Activated T-cell treated with anti-CD3 and anti-CD28 coated beads, Interleukin-2, amount 50 U/mL, for 72 hours (primary cell): ENCODE measurements at regions not wholly inside any gene's neighbourhood (a gene's known extent, or its start where the extent isn't known, plus 50 kb on each side); places are given as distances from the start of the nearest gene placed in this dataset.
A peak's percentile ranks its signal among the peaks of the same experiment; 100 is the strongest.
"Not testable (repeated sequence)": the region's sequence is repeated elsewhere in the genome, so short reads cannot be mapped to it uniquely, and the experiment has no call there.

ENCODE experiments used
- ATAC-seq, 2 donors: fragments of 150-1000 bp; cut with Tn5 transposase; replicated peaks in 1 of 2; 2 replicates each; pipeline ENCODE4 v1.10.0; 2021; ENCODE audit warnings: moderate library complexity in 2 of 2, mild to moderate bottlenecking in 1 of 2
- DNase-seq, 2 donors: peaks; one replicate each; pipeline ENCODE4 v3.0.0; 2021 to 2022; ENCODE audit warnings: mixed read lengths in 1 of 2
- H3K27ac Mint-ChIP-seq: one replicate; pipeline ENCODE4 v1.8.0; 2022; ENCODE audit warnings: mild to moderate bottlenecking, moderate library complexity, mixed read lengths
- H3K27me3 Mint-ChIP-seq: one replicate; pipeline ENCODE4 v1.8.0; 2022; ENCODE audit warnings: low read depth, mixed read lengths
- H3K36me3 Mint-ChIP-seq, 2 donors: one replicate each; pipeline ENCODE4 v1.8.0; 2022; ENCODE audit warnings: mixed read lengths in 2 of 2, mild to moderate bottlenecking in 1 of 2; ENCODE audit not compliant: insufficient read depth in 2 of 2
- H3K4me1 Mint-ChIP-seq: one replicate; pipeline ENCODE4 v1.8.0; 2022; ENCODE audit warnings: low read depth, mixed read lengths
- H3K4me3 Mint-ChIP-seq, 2 donors: one replicate each; pipeline ENCODE4 v1.8.0; 2022; ENCODE audit warnings: mild to moderate bottlenecking in 2 of 2, mixed read lengths in 2 of 2, moderate library complexity in 2 of 2
- H3K9me3 Mint-ChIP-seq, 2 donors: one replicate each; pipeline ENCODE4 v1.8.0; 2022; ENCODE audit warnings: mixed read lengths in 2 of 2

GRCh38 chr6:134539865-134540323 is 222.0 kb upstream of the SGK1 start:
- Mint-ChIP-seq H3K4me3 (peak overlapping the region; percentile 28 to 49), H3K9me3 (no peaks in the 10 kb centered on the region), H3K4me1 (peaks cover 44% of the 10 kb centered on the region), H3K27ac (peak overlapping the region; percentile 8), H3K27me3 (no peaks in the 10 kb centered on the region), H3K36me3 (no peaks in the 10 kb centered on the region)
- DNase-seq = no peak
- ATAC-seq = peak; percentile 44 to 48

- ATAC-seq, H3K4me3 Mint-ChIP-seq, H3K9me3 Mint-ChIP-seq, DNase-seq, H3K27me3 Mint-ChIP-seq, H3K36me3 Mint-ChIP-seq, H3K27ac Mint-ChIP-seq: not testable (repeated sequence)
- H3K4me1 Mint-ChIP-seq = peaks cover 41% of the 10 kb centered on the region
These were observed 219.9 kb upstream of the SGK1 start for GRCh38 chr6:134537765-134538164.

GRCh38 chr6:134537146-134537555 is 219.2 kb upstream of the SGK1 start:
- Mint-ChIP-seq H3K27me3 (no peaks in the 10 kb centered on the region), H3K27ac (no peak overlapping the region), H3K36me3 (no peaks in the 10 kb centered on the region), H3K9me3 (no peaks in the 10 kb centered on the region), H3K4me1 (peaks cover 43% of the 10 kb centered on the region), H3K4me3 (no peak overlapping the region)
- ATAC-seq = no peak
- no peak for DNase-seq

DNA sequence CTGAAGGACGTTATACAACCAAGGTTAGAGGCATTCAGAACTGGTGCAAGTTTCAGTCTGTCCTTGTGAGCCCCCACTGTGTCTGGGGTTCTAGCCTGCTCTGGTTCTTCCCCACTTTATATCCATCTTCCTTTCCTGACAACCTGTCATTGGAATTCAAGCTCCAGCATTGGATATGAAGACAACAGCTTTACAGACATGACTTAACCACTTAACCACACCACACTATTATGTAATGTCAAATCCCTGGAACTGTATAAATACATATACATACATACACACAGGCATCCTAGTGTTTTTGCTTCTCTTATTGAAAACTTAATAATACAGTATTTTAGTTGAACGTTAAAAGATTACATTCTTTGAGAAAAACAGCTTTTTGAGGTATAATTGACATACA is 217.9 kb upstream of the SGK1 start:
- Mint-ChIP-seq H3K36me3 (no peaks in the 10 kb centered on the region), H3K9me3 (no peaks in the 10 kb centered on the region)

GRCh38 chr6:134534708-134535149 is 216.8 kb upstream of the SGK1 start:
- H3K4me3 Mint-ChIP-seq = no peak overlapping the region
- peaks cover 37% of the 10 kb centered on the region for H3K4me1 Mint-ChIP-seq
- no peaks in the 10 kb centered on the region for H3K27me3 Mint-ChIP-seq
- ATAC-seq (peak; percentile 76 to 78), DNase-seq (no peak)
- H3K27ac Mint-ChIP-seq = no peak overlapping the region
- peaks cover 0 to 2% of the 10 kb centered on the region in 2 donors for H3K36me3 Mint-ChIP-seq
- no peaks in the 10 kb centered on the region for H3K9me3 Mint-ChIP-seq

More for the DNA sequence above, 217.9 kb upstream of the SGK1 start:
- DNase-seq = no peak
- H3K4me1 Mint-ChIP-seq = peaks cover 44% of the 10 kb centered on the region
- H3K4me3 Mint-ChIP-seq = no peak overlapping the region
- H3K27ac Mint-ChIP-seq = no peak overlapping the region
- no peak for ATAC-seq
- H3K27me3 Mint-ChIP-seq = no peaks in the 10 kb centered on the region

- H3K27me3 Mint-ChIP-seq = no peaks in the 10 kb centered on the region
- DNase-seq (no peak), ATAC-seq (no peak)
- H3K4me1 Mint-ChIP-seq = peaks cover 41% of the 10 kb centered on the region
- H3K36me3 Mint-ChIP-seq = peaks cover 0 to 5% of the 10 kb centered on the region in 2 donors
- no peaks in the 10 kb centered on the region for H3K9me3 Mint-ChIP-seq
- H3K4me3 Mint-ChIP-seq = no peak overlapping the region
- no peak overlapping the region for H3K27ac Mint-ChIP-seq
These were observed 216.1 kb upstream of the SGK1 start for GRCh38 chr6:134533991-134534390.

DNA sequence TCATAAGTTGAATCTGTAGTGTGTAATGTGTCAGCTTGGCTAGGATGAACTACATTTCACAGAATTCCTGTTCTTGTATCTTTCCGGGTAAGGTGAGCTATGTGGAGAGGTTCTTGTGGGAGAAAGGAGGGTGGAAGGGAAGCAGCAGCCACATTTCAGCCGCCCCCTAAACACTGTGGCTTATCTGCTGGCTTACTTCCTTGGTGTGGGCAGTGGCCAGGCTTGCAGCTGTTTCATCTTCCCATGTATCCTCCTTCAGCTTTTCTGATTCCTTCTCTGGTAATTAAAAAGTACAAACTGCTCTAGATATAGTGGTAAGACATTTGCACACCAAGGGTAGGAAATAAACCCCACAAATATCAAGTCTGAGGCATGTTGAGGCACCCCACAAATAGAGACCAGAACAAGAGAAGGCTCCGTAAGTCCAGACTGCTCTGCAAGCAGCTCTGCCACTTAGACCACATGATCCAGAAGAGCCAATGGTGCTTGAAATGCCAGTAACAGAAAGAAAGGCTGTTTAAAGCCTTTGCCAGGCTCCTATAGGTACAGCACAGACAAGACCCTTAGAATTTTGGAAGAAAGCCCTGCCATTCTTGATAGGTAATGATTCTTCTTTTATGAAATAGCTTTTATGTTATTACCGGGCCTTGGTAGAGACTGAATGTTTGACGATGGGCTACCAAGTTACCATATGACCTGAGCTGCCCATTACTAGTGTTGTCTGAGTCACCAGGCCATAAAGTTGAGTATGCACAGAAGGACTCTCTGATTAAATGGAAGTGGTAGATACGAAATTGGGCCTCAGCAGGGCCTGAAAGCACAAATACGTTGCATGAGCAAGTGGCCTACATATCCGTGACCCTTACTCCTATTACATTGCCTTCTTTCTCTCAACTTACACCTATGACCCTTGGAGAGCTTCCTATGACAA is 215.0 kb upstream of the SGK1 start:
- peaks cover 0 to 5% of the 10 kb centered on the region in 2 donors for H3K36me3 Mint-ChIP-seq
- DNase-seq (no peak), ATAC-seq (no peak)
- no peak overlapping the region for H3K27ac Mint-ChIP-seq
- H3K4me3 Mint-ChIP-seq = no peak overlapping the region
- H3K27me3 Mint-ChIP-seq = no peaks in the 10 kb centered on the region
- peaks cover 41% of the 10 kb centered on the region for H3K4me1 Mint-ChIP-seq
- H3K9me3 Mint-ChIP-seq = no peaks in the 10 kb centered on the region

DNA sequence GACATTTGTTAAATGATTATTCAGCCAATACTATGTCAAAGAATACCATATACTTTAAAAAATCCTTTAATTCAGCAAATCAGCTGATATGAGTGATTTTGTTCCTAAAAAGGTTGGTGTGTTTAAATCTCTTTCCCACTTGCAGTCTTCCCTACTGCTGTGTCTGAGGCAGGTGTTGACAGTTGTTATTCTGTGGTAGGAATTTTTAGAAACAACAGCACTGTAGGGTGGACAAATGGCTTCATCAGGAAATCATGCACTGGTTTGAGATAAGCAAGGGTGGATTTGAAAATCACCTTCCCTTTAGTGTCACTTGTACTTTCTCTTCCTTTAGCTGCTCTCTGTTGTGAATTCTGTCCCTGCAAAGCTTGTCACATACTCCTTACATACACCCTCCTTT is 213.7 kb upstream of the SGK1 start:
- no peak for DNase-seq
- Mint-ChIP-seq H3K27me3 (no peaks in the 10 kb centered on the region), H3K9me3 (no peaks in the 10 kb centered on the region), H3K4me3 (no peak overlapping the region), H3K27ac (no peak overlapping the region), H3K36me3 (peaks cover 0 to 5% of the 10 kb centered on the region in 2 donors), H3K4me1 (peaks cover 41% of the 10 kb centered on the region)
- ATAC-seq = no peak

DNA sequence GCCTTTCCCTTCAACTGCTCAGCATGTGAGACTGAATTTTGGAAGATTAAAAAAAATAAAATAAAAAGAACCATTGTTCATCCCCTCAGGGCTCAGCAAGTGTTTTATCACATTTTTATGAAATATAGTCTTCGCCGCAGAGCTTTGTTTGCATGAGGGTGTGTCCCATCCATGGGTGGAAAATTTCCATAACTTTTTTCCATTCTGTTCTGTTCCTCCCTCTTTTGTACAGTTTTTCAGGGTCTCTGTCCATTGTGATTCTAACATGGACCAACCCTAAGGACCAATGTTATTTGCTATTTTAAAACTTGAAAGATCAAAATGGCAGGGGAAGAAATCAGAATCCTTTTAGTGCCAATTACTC is 213.3 kb upstream of the SGK1 start:
- no peak for ATAC-seq
- no peaks in the 10 kb centered on the region for H3K27me3 Mint-ChIP-seq
- peaks cover 39% of the 10 kb centered on the region for H3K4me1 Mint-ChIP-seq
- H3K9me3 Mint-ChIP-seq = no peaks in the 10 kb centered on the region
- H3K4me3 Mint-ChIP-seq = no peak overlapping the region
- peaks cover 0 to 5% of the 10 kb centered on the region in 2 donors for H3K36me3 Mint-ChIP-seq
- no peak overlapping the region for H3K27ac Mint-ChIP-seq
- DNase-seq = no peak

DNA sequence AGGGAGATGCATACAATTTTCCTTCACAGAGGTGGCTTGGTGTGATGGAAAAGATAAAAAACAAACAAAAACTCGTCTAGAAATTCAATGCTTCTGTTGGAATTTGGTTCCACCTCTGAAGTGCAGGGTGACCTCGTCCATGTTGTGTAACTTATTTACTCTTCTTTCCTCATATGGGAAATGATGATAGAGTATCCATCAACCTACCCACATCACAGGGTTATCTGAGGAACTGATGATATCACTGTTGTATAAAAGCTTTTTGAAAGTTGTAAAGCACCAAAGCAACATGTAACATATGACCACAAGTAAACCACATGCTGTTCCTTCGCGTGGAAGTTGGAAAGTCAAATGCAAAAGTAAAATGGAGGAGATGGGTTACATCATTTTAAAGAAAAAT is 212.0 kb upstream of the SGK1 start:
- Mint-ChIP-seq H3K27ac (peak overlapping the region; percentile 13), H3K4me1 (peaks cover 39% of the 10 kb centered on the region), H3K27me3 (no peaks in the 10 kb centered on the region), H3K4me3 (no peak overlapping the region), H3K9me3 (no peaks in the 10 kb centered on the region), H3K36me3 (peaks cover 0 to 5% of the 10 kb centered on the region in 2 donors)
- ATAC-seq (peak; percentile 66 to 72), DNase-seq (no peak)

DNA sequence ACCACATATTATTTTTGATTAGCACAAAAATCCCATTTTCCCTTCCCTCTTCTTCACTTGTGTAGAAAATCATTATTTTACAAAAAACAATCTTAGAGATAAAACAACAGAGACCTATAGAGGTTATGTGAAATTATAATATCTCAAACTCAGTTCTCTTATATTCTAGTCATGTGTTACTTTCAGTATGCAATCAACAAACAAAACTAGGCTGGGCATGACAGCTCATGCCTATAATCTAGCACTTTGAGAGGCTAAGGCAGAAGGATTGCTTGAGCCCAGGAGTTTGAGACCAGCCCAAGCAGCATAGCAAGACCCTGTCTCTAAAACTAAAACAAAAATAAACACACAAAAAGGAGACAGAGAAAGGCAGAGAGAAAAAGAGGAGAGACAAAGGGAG is 211.4 kb upstream of the SGK1 start:
- peak in 1 of 2 donors; percentile 23 for ATAC-seq
- Mint-ChIP-seq H3K4me1 (peaks cover 39% of the 10 kb centered on the region), H3K27ac (peak overlapping the region; percentile 3), H3K36me3 (peaks cover 0 to 5% of the 10 kb centered on the region in 2 donors), H3K9me3 (no peaks in the 10 kb centered on the region), H3K27me3 (no peaks in the 10 kb centered on the region), H3K4me3 (peak overlapping the region in 1 of 2 donors; percentile 81)
- no peak for DNase-seq

DNA sequence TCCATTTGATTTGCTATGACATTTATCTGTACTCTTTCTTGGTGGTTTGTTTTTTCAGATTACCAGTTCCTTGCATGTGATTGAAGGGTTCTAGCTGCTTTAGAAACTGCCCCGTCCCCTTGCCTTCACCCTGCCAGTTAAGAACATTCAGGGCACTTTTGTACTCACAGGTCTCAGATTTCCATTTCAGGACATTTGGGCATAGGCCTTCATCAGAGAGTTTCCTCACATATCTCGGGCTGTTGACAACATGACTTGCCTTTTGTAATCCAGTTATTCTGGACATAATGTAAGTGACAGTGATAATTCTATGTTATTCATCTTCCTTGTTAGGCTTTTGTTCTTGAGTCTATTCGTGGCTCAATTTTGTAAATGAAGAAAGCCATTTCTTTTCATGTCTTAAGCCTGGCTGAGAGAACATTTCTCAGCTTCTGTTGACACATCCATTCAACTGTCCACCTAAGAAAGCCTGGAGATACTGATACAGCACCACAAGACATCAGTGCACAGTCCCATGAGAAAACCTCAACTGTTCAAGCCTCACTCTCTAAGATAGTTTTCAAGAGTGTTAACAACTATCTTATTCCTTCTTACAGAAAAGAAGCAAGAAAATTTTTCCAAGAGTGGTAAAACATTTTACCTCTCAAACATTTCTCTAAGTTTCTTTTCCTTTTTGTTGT is 209.3 kb upstream of the SGK1 start:
- peaks cover 0 to 5% of the 10 kb centered on the region in 2 donors for H3K36me3 Mint-ChIP-seq
- H3K27me3 Mint-ChIP-seq = no peaks in the 10 kb centered on the region
- no peak overlapping the region for H3K4me3 Mint-ChIP-seq
- H3K27ac Mint-ChIP-seq = no peak overlapping the region
- H3K4me1 Mint-ChIP-seq = peaks cover 48% of the 10 kb centered on the region
- no peak for ATAC-seq
- no peaks in the 10 kb centered on the region for H3K9me3 Mint-ChIP-seq
- no peak for DNase-seq

GRCh38 chr6:134525190-134525868 is 207.4 kb upstream of the SGK1 start:
- no peaks in the 10 kb centered on the region for H3K27me3 Mint-ChIP-seq
- peaks cover 0 to 5% of the 10 kb centered on the region in 2 donors for H3K36me3 Mint-ChIP-seq
- no peak overlapping the region for H3K27ac Mint-ChIP-seq
- DNase-seq = no peak
- H3K4me1 Mint-ChIP-seq = peaks cover 56% of the 10 kb centered on the region
- ATAC-seq = no peak
- H3K9me3 Mint-ChIP-seq = no peaks in the 10 kb centered on the region
- H3K4me3 Mint-ChIP-seq = no peak overlapping the region
